Body of pancreas (tissue), 4 donors: ENCODE measurements at regions not wholly inside any gene's neighbourhood (a gene's known extent, or its start where the extent isn't known, plus 50 kb on each side); places are given as distances from the start of the nearest gene placed in this dataset.
"Not testable (repeated sequence)": the region's sequence is repeated elsewhere in the genome, so short reads cannot be mapped to it uniquely, and the experiment has no call there.

Experiments
- ATAC-seq: fragments of 150-250 bp; one replicate; pipeline ENCODE4 v1.9.1; 2016
- DNase-seq, 4 donors: peaks; one replicate each; pipeline ENCODE4 v3.0.0-alpha.2; 2019
- H3K27ac ChIP-seq, 4 donors: fragments of 200-600 bp; sonication (generic); 1 replicate in 3 of 4; 2 replicates in 1 of 4; pipeline versions ENCODE4 v1.5.1 to v1.6.1; 2016 to 2019; ENCODE audit warnings: mild to moderate bottlenecking in 1 of 4, mixed read lengths in 1 of 4, moderate library complexity in 1 of 4
- H3K27me3 ChIP-seq, 2 donors: fragments of 200-600 bp; sonication (generic); one replicate each; pipeline ENCODE4 v1.6.0; 2016; ENCODE audit warnings: mild to moderate bottlenecking in 1 of 2
- H3K36me3 ChIP-seq, 2 donors: fragments of 200-600 bp; sonication (generic); replicated peaks in 1 of 2; 2 replicates each; pipeline ENCODE4 v1.5.1; 2016; ENCODE audit warnings: low read depth in 2 of 2; ENCODE audit not compliant: insufficient read depth in 1 of 2
- H3K4me1 ChIP-seq: fragments of 200-600 bp; sonication (generic); one replicate; pipeline ENCODE4 v1.6.0; 2016
- H3K4me3 ChIP-seq, 2 donors: fragments of 200-600 bp; sonication (generic); 1 replicate in 1 of 2; 2 replicates in 1 of 2; pipeline ENCODE4 v1.5.1; 2016 to 2019
- H3K9me3 ChIP-seq, 3 donors: fragments of 200-600 bp; sonication (generic); 1 replicate in 2 of 3; 2 replicates in 1 of 3; pipeline ENCODE4 v1.5.1; 2016
- POLR2A ChIP-seq, 3 donors: fragments of 450-650 bp; IDR thresholded peaks; one replicate each; pipeline ENCODE4 v1.6.1; 2016; ENCODE audit warnings: antibody characterized with exemption in 3 of 3, mild to moderate bottlenecking in 2 of 3
- WGBS, 2 donors: methylation state at CpG; one replicate each; pipeline ENCODE4 v1.1.5; 2017; 5-methylcytosine and 5-hydroxymethylcytosine counted together
- intact Hi-C: fragments of 100-400 bp; cut with DNase I; formaldehyde crosslinking; loops from one replicate; pipeline ENCODE4 v1.15.1; 2023
- TF ChIP-seq, protein P1 (sequence below), 7 experiments: fragments of 450-650 bp in 4 of 7; fragments of 200-600 bp in 3 of 7; sonication (generic) in 3 of 7; IDR thresholded peaks; one replicate each; pipeline ENCODE4 v1.5.1; 2016 to 2019; ENCODE audit warnings: antibody characterized with exemption in 7 of 7

DNA sequence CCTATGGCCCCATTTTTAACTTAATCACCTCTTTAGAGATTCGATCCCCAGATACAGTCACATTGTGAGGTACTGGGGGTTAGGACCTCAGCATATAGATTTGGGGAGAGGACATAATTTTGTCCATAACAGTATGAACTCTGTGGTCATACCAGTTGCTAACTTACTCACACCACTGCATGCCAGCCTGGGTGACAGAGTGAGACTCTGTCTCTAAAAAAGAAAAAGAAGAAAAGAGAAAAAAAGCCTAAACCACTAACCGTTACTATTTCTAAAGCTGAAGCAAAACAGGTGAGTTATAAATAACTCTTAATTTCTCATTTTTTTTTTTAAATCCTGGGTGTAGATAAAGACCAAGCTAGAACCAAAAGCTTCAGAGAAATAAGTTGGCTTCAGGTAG is 155.1 kb upstream of the AUTS2 start:
- DNase-seq = no peak
- H3K36me3 ChIP-seq = no peaks in the 10 kb centered on the region
- H3K27me3 ChIP-seq = no peaks in the 10 kb centered on the region
- no peaks in the 10 kb centered on the region for H3K4me1 ChIP-seq
- no peaks in the 10 kb centered on the region for H3K9me3 ChIP-seq
- no peak for ATAC-seq
- 67 to 70% methylated on average over 2 of the region's 2 CpGs for WGBS, 2 donors
- H3K27ac ChIP-seq = no peak overlapping the region
- no peak overlapping the region for H3K4me3 ChIP-seq
- intact Hi-C loops = no loop called here
- TF ChIP-seq, protein P1, sequence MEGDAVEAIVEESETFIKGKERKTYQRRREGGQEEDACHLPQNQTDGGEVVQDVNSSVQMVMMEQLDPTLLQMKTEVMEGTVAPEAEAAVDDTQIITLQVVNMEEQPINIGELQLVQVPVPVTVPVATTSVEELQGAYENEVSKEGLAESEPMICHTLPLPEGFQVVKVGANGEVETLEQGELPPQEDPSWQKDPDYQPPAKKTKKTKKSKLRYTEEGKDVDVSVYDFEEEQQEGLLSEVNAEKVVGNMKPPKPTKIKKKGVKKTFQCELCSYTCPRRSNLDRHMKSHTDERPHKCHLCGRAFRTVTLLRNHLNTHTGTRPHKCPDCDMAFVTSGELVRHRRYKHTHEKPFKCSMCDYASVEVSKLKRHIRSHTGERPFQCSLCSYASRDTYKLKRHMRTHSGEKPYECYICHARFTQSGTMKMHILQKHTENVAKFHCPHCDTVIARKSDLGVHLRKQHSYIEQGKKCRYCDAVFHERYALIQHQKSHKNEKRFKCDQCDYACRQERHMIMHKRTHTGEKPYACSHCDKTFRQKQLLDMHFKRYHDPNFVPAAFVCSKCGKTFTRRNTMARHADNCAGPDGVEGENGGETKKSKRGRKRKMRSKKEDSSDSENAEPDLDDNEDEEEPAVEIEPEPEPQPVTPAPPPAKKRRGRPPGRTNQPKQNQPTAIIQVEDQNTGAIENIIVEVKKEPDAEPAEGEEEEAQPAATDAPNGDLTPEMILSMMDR (IDR thresholded peaks at IDR 0.05) = no peak

DNA sequence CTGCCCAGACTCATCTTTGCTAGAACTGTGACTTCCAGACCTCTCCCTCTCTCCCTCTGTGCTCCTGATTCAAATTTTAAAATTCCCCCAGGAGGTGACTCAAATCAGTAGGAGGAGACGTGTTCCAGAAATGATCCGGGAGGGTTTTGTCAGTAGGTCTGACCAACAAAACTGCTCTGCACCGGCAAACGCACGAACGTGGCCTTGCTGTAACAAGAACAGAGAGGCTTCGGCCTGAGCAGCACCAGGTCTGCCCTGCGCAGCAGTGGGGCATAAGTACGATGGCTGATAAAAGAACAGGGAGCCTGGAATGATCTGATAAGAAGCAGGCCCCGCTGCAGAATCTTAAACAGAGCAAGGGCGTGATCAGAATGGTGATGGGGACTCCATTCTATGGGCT is 152.7 kb upstream of the AUTS2 start:
- Histone ChIP-seq H3K27me3 (no peaks in the 10 kb centered on the region), H3K27ac (no peak overlapping the region), H3K4me3 (no peak overlapping the region), H3K36me3 (no peaks in the 10 kb centered on the region), H3K4me1 (no peaks in the 10 kb centered on the region), H3K9me3 (no peaks in the 10 kb centered on the region)
- TF ChIP-seq POLR2A (IDR thresholded peaks at IDR 0.05) = no peak
- TF ChIP-seq, protein P1 (IDR thresholded peaks at IDR 0.05) = no peak
- WGBS, 2 donors = 72 to 75% methylated on average over 11 of the region's 11 CpGs
- no peak for DNase-seq
- no peak for ATAC-seq
- intact Hi-C loops = no loop called here

DNA sequence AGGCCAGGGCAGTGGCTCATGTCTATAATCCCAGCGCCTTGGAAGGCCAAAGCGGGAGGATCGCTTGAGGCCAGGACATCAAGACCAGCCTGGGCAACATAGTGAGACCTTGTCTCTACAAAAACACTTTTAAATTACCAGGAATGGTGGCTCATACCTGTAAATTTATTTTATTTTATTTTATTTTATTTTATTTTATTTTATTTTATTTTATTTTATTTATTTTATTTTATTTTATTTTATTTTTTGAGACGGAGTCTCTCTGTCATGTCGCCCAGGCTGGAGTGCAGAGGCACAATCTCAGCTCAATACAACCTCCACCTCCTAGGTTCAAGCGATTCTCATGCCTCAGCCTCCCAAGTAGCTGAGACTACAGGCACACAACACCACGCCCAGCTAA is 152.1 kb upstream of the AUTS2 start:
- H3K4me1 ChIP-seq, H3K36me3 ChIP-seq, H3K27me3 ChIP-seq, DNase-seq, ATAC-seq, H3K4me3 ChIP-seq, H3K9me3 ChIP-seq, intact Hi-C loops, H3K27ac ChIP-seq: not testable (repeated sequence)
- 88 to 91% methylated on average over 7 of the region's 7 CpGs for WGBS, 2 donors

DNA sequence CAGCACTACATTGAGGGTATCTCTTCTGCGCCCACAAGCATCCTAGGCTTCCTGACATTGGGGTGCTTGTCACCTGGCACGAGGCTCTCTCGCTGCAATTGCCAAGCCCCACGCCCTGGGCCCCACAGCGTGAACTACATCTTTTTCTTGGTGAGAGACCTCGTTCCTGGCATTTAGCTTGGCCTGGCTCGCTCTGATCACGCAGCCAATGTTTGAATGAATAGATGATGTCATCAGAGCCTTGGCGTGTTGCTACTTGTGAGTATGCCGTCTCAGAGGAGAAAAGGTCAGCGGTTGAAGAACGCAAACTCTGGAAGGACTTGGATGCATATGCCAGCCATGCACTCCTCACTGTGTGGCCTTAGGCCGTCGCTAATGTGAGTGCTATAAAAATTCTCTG is 150.2 kb upstream of the AUTS2 start:
- Histone ChIP-seq H3K4me1 (no peaks in the 10 kb centered on the region), H3K36me3 (no peaks in the 10 kb centered on the region), H3K4me3 (no peak overlapping the region), H3K27ac (no peak overlapping the region), H3K27me3 (no peaks in the 10 kb centered on the region), H3K9me3 (no peaks in the 10 kb centered on the region)
- no peak for ATAC-seq
- WGBS, 2 donors = 89 to 90% methylated on average over 14 of the region's 14 CpGs
- TF ChIP-seq POLR2A (IDR thresholded peaks at IDR 0.05) = no peak
- TF ChIP-seq, protein P1 (IDR thresholded peaks at IDR 0.05) = no peak
- DNase-seq = no peak
- intact Hi-C loops = no loop called here

DNA sequence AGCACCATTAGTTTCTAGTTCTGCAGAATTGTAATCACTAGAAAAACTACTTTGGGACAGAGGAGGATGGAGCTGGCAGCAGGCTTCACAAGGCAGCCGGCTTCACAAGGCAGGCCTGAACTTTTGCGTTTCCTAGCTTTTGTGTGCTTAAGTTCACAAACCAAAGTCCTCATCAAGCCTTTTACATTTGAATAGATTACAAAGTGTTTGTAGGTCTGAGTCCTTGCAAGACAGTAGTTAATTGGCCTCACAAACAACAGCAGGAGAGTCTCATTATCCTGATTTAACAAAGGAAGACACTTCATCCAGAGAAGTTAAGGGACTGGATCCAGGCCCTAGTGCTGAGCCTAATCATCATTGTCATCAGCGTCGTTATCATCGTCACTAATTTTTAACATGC is 147.8 kb upstream of the AUTS2 start:
- WGBS, 2 donors = 77 to 89% methylated on average over 5 of the region's 5 CpGs

More for the DNA sequence above, 147.8 kb upstream of the AUTS2 start:
- no peak for ATAC-seq
- TF ChIP-seq, protein P1 (IDR thresholded peaks at IDR 0.05) = no peak
- TF ChIP-seq POLR2A (IDR thresholded peaks at IDR 0.05) = no peak
- DNase-seq = no peak
- intact Hi-C loops = no loop called here
- Histone ChIP-seq H3K9me3 (no peaks in the 10 kb centered on the region), H3K4me3 (no peak overlapping the region), H3K36me3 (no peaks in the 10 kb centered on the region), H3K27ac (no peak overlapping the region), H3K27me3 (no peaks in the 10 kb centered on the region), H3K4me1 (no peaks in the 10 kb centered on the region)
